VCaP (cell line): ENCODE measurements at regions not wholly inside any gene's neighbourhood (a gene's known extent, or its start where the extent isn't known, plus 50 kb on each side); places are given as distances from the start of the nearest gene placed in this dataset.

ENCODE experiments used
- H3K27ac ChIP-seq: fragments of 450-650 bp; 2 replicates; pipeline ENCODE4 v1.5.1; 2017
- TF ChIP-seq, protein P1 (sequence below): fragments of 450-650 bp; conservative IDR thresholded peaks from 2 replicates; pipeline ENCODE4 v1.5.1; 2017; ENCODE audit warnings: mild to moderate bottlenecking, moderate library complexity

DNA sequence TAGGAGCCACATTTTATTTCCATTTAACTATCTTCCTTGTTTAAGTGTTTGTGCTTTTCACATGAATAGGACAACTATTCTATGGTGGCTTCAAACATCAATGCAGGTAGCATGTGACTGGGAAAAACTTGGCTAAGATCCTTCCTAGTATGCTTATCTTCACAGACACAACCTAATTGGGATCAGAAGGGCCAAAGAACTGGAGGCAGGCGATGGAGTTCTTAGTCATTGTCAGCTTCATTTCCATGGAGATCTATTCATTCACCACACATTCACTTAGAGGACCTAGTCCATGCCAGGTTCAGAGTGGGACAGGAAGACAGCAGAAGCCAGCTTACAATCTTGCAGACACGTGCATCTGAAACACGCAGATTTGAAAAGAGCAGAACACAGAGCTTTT, 277.5 kb upstream of the PPP2R3A start:
- TF ChIP-seq, protein P1, sequence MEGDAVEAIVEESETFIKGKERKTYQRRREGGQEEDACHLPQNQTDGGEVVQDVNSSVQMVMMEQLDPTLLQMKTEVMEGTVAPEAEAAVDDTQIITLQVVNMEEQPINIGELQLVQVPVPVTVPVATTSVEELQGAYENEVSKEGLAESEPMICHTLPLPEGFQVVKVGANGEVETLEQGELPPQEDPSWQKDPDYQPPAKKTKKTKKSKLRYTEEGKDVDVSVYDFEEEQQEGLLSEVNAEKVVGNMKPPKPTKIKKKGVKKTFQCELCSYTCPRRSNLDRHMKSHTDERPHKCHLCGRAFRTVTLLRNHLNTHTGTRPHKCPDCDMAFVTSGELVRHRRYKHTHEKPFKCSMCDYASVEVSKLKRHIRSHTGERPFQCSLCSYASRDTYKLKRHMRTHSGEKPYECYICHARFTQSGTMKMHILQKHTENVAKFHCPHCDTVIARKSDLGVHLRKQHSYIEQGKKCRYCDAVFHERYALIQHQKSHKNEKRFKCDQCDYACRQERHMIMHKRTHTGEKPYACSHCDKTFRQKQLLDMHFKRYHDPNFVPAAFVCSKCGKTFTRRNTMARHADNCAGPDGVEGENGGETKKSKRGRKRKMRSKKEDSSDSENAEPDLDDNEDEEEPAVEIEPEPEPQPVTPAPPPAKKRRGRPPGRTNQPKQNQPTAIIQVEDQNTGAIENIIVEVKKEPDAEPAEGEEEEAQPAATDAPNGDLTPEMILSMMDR: no peak
- no peak overlapping the region for H3K27ac ChIP-seq

DNA sequence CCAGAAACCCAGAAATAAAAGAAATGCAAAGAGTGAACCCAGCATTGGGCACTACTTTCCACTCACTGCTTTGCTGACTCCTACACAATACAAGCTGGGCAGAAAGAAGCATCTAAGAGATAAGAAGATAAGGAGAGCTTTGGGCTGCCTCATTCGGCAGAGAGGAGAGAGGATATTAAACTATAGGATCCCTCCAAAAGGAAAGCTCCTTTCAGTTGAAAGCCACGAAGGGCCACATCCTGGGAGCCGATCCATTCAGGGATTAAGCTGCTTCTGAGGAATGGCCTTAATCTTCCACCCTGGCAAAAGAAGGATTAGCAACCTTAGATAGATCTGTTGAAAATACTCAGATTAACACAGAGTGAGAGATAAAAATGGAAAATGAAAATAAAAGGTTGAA, 274.9 kb upstream of the PPP2R3A start:
- TF ChIP-seq, protein P1: no peak
- no peak overlapping the region for H3K27ac ChIP-seq

DNA sequence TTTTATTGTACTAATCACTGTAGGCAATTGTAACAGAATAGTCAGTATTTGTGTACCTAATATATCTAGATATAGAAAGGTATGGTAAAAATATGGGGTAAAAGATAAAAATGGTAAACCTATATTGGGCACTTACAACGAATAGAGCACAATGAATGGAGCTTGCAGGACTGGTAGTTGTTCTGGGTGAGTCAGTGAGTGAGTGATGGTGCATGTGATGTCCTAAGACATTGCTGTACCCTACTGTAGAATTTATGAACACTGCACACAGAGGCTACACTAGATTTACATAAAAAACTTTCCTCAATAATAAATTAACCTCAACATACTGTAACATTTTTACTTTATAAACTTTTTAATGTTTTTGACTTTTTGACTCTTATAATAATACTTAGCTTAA, 274.3 kb upstream of the PPP2R3A start:
- TF ChIP-seq, protein P1: no peak
- no peak overlapping the region for H3K27ac ChIP-seq

GRCh38 chr3:135694142-135694541, 271.4 kb upstream of the PPP2R3A start:
- no peak overlapping the region for H3K27ac ChIP-seq
- TF ChIP-seq, protein P1: no peak

DNA sequence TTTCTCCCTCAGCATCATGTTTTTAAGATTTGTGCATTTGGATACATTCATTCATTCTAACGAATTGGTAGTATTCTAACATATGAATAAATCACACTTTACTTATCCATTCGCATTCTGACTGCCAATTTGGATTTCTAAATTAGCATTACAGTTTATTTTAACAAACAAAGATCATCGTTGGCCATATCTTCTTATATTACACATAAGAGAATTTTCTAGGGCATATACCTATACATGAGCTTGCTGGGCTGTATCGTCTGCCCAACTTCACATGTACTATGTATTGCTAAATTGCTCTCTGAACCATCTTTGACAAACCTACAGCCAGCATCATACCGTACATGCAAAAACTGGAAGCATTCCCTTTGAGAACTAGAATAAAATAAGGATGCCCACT, 265.8 kb upstream of the PPP2R3A start:
- no peak overlapping the region for H3K27ac ChIP-seq
- TF ChIP-seq, protein P1: no peak

DNA sequence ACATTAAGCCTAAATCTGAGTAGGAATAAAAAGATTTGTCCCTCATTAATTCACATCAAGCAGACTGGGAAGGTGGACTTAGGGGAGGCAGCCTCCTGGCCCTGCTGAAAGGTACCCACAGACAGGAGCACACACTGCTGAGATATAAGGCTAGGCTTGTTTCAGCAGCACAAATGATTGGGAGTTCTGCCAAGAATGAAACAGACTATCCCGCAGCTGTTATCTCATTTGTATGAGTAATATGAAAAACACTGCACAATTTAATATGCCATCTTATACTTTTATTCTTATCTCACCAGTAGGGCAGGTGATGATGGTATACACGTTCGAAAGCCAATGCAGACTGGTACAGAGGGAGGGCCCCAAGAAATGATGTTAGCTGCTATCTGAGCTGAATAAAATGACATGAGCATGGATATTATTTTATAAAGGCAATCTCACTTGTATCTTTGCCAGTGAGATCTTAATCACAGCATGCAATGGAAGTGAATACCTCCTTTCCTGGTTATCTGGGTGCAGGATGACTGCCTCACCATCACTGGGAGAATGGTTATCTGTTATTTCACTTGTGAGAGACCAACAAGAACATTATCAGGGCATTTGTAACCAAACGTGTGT, 258.7 kb upstream of the PPP2R3A start:
- no peak overlapping the region for H3K27ac ChIP-seq
- TF ChIP-seq, protein P1: no peak

- H3K27ac ChIP-seq: no peak overlapping the region
- TF ChIP-seq, protein P1: no peak
Measured at GRCh38 chr3:135719449-135719848, 246.1 kb upstream of the PPP2R3A start.
